Epithelial cell of esophagus (primary cell): ENCODE measurements at regions not wholly inside any gene's neighbourhood (a gene's known extent, or its start where the extent isn't known, plus 50 kb on each side); places are given as distances from the start of the nearest gene placed in this dataset.

ENCODE experiments used
- DNase-seq: peaks from one replicate; pipeline ENCODE4 v3.0.0; 2010; ENCODE audit warnings: low read depth
- H3K4me3 ChIP-seq: 2 replicates; pipeline ENCODE4 v1.5.1; 2011; ENCODE audit warnings: mild to moderate bottlenecking, low read length, control low read depth
- TF ChIP-seq, protein P1 (sequence below): IDR thresholded peaks from 2 replicates; pipeline ENCODE4 v1.5.1; 2011; ENCODE audit warnings: low read depth, mild to moderate bottlenecking, low read length, control low read depth, inconsistent platforms; ENCODE audit not compliant: insufficient read depth; ENCODE audit errors: missing control alignments

DNA sequence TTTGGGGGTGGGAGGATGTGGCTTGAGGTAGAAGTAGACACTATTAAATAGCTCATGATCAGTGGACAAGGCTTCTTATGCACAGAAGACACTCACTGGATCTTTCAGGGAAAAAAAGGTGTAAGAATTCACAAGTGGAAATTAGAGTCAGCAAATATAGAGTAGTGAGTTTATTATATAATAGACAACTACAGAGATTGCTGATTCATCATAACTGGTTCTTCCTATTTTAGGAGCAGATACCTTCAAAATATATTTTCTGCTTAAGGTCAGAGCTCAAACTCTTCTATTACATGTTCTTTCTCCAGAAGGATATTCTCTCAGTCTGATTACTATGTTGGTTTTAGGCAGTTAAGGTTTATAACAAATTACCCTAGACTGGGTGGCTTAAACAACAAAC lies 646.9 kb upstream of the CDH7 start:
- no peak for DNase-seq
- TF ChIP-seq, protein P1, sequence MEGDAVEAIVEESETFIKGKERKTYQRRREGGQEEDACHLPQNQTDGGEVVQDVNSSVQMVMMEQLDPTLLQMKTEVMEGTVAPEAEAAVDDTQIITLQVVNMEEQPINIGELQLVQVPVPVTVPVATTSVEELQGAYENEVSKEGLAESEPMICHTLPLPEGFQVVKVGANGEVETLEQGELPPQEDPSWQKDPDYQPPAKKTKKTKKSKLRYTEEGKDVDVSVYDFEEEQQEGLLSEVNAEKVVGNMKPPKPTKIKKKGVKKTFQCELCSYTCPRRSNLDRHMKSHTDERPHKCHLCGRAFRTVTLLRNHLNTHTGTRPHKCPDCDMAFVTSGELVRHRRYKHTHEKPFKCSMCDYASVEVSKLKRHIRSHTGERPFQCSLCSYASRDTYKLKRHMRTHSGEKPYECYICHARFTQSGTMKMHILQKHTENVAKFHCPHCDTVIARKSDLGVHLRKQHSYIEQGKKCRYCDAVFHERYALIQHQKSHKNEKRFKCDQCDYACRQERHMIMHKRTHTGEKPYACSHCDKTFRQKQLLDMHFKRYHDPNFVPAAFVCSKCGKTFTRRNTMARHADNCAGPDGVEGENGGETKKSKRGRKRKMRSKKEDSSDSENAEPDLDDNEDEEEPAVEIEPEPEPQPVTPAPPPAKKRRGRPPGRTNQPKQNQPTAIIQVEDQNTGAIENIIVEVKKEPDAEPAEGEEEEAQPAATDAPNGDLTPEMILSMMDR = no peak
- H3K4me3 ChIP-seq = no peak overlapping the region

DNA sequence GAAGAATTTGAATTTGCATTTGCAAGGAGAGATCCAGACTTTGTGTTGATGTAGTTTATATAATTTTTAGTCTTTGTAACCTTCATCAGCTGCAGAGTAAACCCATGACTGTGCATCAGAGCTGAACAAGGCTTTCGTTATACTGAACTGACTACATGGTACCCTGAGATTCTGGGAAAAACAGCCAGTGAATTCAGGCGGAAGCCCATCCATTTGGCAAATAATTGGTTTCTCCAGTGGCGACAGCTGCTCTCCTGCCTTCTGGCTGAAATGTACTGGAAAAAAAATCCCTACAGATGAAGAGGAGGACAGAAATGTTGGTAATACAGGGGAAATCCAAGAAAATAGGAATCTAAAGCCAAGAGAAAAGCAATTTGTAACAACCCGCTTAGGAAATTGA lies 657.5 kb upstream of the CDH7 start:
- TF ChIP-seq, protein P1 = no peak
- DNase-seq = no peak
- no peak overlapping the region for H3K4me3 ChIP-seq

DNA sequence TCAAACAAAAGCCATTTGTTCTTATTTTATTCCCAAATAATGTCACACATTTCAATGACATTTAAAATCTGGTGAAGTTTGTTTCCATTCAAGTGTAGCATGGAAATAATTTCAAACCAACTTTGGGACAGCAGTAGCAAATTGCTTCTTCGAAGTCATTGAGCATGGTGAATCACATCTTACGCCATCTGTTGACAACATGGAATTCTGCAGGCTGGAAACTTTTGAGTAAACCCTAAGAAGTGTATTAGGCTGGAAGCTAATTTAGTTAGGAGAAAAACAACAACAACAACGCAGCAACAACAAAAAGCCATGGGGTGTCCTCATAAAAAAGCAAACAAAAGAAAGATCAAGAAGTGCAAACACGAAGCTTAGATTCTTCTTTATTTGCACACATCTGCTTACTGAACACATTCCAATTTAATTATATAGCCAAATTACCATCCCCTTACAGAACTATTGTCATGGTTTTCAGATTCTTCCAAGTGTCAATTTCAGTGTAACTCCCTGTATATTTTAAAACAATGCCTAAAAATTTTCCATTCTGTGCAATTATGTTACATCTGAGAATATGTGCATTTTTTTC lies 659.0 kb upstream of the CDH7 start:
- H3K4me3 ChIP-seq = no peak overlapping the region
- TF ChIP-seq, protein P1 = peak; percentile 62
- DNase-seq = peak; percentile 44

DNA sequence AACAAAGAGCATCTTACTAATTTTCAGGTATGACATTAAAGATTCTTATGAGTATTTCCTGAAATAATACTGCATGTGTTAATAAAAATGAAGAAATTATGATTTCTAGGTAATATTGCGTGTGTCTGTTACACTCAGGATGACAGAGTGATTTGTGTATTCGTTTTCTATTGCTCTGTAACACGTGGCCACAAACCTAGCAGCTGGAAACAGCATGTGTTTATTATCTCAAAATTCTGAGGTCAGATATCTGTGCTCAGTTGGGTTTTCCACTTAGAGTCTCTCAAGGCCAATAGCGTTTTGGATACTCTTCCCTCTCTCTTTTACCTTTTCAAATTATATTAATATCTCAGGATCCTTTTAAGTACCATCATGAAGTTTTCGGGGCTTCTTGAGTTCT lies 667.9 kb upstream of the CDH7 start:
- H3K4me3 ChIP-seq = no peak overlapping the region
- DNase-seq = no peak
- TF ChIP-seq, protein P1 = no peak

DNA sequence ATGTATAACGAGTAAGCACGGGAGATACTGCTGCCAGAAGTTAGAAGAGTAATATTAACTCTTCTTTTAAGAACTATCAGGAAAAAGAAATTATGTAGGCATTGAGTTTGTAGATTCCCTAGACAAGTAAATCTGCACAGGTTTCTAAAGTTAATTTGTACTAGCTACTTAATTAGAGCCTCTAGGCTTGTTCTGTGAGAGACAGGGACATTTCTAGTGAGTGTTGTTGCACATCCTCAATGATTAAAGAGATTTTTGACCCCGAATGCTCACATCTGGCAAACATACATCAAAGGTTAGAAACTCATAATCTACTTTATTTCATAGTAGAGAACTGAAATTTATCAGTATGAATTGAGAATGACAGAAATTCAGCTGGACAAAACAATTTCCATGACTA lies 669.0 kb upstream of the CDH7 start:
- no peak for DNase-seq
- TF ChIP-seq, protein P1 = no peak

DNA sequence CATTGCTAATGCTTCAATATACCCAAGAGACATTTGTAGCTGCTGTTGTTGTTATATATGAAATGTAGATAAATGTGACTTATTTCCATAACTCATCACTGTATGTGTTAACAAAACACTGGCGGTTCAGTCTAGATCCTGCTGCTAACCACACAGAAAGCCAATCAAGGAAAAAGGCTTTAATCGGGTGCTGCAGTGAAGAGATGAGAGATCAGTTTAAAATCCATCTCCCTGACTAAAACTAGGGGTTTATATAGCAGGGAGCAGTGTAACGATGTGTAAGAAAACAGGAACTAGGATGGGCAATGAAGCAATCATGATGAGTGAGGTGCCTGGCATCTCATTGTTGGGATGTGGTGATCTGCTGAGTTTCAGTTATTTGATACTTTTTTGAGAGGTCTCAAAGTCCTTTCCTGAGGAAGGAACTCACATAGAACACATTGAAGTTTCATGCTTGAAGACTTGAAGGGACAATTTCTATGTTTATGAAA lies 677.7 kb upstream of the CDH7 start:
- no peak overlapping the region for H3K4me3 ChIP-seq
- TF ChIP-seq, protein P1 = no peak
- DNase-seq = peak; percentile 4

More for the DNA sequence above, 669.0 kb upstream of the CDH7 start:
- no peak overlapping the region for H3K4me3 ChIP-seq

DNA sequence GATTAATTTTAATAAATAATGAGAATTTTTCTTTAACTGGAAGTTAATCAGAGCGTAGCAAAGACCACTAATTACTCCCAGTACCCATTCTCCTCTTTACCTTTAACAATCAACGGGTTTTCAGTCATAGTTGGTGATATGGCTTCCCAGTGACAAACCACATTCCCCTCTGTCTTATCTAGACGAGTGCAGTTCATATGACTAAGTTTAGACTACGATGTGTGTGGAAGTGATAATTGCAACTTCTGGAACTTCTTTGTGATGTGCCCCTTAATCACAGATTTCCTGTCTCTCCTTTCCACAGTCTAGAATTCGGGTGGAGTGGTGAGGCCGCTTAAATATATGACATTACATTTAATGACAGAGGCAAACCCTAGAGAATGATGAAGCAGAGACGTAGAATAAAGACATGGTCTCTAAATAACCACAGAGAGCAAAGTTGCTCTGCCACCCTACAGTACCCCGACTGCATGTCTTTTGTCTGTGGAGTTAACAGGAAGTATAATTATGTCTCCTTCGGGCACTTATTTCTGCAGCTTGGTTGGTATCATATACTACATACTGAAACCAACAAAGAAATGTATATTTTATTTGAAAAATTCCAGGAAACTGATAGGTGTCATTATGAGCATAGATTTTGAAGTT lies 693.3 kb upstream of the CDH7 start:
- H3K4me3 ChIP-seq = no peak overlapping the region
- TF ChIP-seq, protein P1 = no peak
- no peak for DNase-seq
